HL-60 (cell line): ENCODE measurements at regions not wholly inside any gene's neighbourhood (a gene's known extent, or its start where the extent isn't known, plus 50 kb on each side); places are given as distances from the start of the nearest gene placed in this dataset.

Source experiments
- GABPA ChIP-seq: IDR thresholded peaks from 2 replicates; pipeline ENCODE4 v1.6.1; 2012; ENCODE audit warnings: low read depth
- POLR2AphosphoS5 ChIP-seq: IDR thresholded peaks from 2 replicates; pipeline ENCODE4 v1.6.1; 2012; ENCODE audit warnings: low read depth
- TF ChIP-seq, protein P1 (sequence below): IDR thresholded peaks from one replicate; pipeline ENCODE4 v1.5.1; 2011; ENCODE audit warnings: low read length, control low read depth, inconsistent platforms; ENCODE audit not compliant: insufficient read depth
- TF ChIP-seq, protein P2 (sequence below): IDR thresholded peaks from 2 replicates; pipeline ENCODE4 v1.6.1; 2012; ENCODE audit warnings: low read depth; ENCODE audit not compliant: insufficient replicate concordance

DNA sequence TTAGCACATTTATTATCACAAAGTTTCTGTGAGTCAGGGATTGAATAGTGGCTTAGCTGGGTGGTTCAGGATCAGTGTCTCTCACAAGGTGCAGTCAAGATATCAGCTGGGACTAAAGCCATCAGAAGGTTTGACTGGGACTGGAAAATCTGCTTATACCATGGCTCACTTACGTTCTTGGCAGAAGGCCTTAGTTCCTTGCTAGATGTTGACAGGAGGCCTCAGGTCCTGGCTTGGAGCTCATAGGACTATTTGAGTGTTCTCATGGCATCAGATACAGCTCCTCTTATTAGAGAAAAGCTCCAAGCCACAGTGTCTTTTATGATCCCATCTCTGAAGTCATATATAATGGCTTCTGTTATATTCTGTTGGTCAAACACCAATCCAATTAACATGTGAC is 127.3 kb downstream of the SLC6A15 start:
- TF ChIP-seq, protein P1, sequence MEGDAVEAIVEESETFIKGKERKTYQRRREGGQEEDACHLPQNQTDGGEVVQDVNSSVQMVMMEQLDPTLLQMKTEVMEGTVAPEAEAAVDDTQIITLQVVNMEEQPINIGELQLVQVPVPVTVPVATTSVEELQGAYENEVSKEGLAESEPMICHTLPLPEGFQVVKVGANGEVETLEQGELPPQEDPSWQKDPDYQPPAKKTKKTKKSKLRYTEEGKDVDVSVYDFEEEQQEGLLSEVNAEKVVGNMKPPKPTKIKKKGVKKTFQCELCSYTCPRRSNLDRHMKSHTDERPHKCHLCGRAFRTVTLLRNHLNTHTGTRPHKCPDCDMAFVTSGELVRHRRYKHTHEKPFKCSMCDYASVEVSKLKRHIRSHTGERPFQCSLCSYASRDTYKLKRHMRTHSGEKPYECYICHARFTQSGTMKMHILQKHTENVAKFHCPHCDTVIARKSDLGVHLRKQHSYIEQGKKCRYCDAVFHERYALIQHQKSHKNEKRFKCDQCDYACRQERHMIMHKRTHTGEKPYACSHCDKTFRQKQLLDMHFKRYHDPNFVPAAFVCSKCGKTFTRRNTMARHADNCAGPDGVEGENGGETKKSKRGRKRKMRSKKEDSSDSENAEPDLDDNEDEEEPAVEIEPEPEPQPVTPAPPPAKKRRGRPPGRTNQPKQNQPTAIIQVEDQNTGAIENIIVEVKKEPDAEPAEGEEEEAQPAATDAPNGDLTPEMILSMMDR = no peak
- TF ChIP-seq POLR2AphosphoS5 = no peak
- no peak for TF ChIP-seq GABPA
- TF ChIP-seq, protein P2, sequence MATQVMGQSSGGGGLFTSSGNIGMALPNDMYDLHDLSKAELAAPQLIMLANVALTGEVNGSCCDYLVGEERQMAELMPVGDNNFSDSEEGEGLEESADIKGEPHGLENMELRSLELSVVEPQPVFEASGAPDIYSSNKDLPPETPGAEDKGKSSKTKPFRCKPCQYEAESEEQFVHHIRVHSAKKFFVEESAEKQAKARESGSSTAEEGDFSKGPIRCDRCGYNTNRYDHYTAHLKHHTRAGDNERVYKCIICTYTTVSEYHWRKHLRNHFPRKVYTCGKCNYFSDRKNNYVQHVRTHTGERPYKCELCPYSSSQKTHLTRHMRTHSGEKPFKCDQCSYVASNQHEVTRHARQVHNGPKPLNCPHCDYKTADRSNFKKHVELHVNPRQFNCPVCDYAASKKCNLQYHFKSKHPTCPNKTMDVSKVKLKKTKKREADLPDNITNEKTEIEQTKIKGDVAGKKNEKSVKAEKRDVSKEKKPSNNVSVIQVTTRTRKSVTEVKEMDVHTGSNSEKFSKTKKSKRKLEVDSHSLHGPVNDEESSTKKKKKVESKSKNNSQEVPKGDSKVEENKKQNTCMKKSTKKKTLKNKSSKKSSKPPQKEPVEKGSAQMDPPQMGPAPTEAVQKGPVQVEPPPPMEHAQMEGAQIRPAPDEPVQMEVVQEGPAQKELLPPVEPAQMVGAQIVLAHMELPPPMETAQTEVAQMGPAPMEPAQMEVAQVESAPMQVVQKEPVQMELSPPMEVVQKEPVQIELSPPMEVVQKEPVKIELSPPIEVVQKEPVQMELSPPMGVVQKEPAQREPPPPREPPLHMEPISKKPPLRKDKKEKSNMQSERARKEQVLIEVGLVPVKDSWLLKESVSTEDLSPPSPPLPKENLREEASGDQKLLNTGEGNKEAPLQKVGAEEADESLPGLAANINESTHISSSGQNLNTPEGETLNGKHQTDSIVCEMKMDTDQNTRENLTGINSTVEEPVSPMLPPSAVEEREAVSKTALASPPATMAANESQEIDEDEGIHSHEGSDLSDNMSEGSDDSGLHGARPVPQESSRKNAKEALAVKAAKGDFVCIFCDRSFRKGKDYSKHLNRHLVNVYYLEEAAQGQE = no peak
